Right lobe of liver (tissue), 6 donors: ENCODE measurements at regions not wholly inside any gene's neighbourhood (a gene's known extent, or its start where the extent isn't known, plus 50 kb on each side); places are given as distances from the start of the nearest gene placed in this dataset.

ENCODE experiments used
- ATAC-seq, 4 donors: fragments of 200-7000 bp; cut with Tn5 transposase; one replicate each; pipeline ENCODE4 v1.9.1; 2020; ENCODE audit warnings: mild to moderate bottlenecking in 4 of 4, moderate library complexity in 4 of 4
- DNase-seq, 3 donors: peaks; one replicate each; pipeline ENCODE4 v3.0.0-alpha.2; 2020
- H3K27ac ChIP-seq, 3 donors: fragments of 200-600 bp; one replicate each; pipeline ENCODE4 v1.8.0; 2022
- H3K27me3 ChIP-seq, 2 donors: fragments of 200-600 bp; one replicate each; pipeline ENCODE4 v1.8.0; 2022
- H3K36me3 ChIP-seq, 4 donors: fragments of 200-600 bp; sonication (generic) in 1 of 4; one replicate each; pipeline versions ENCODE4 v1.5.1 to v1.8.0; 2017 to 2022; ENCODE audit warnings: control low read depth in 1 of 4
- H3K4me1 ChIP-seq, 4 donors: fragments of 200-600 bp; sonication (generic) in 1 of 4; one replicate each; pipeline versions ENCODE4 v1.5.1 to v1.8.0; 2017 to 2022; ENCODE audit warnings: control low read depth in 1 of 4
- H3K4me3 ChIP-seq, 3 donors: fragments of 200-600 bp; one replicate each; pipeline ENCODE4 v1.8.0; 2022
- H3K9me3 ChIP-seq, 4 donors: fragments of 200-600 bp; sonication (generic) in 1 of 4; one replicate each; pipeline versions ENCODE4 v1.5.1 to v1.8.0; 2017 to 2022; ENCODE audit warnings: control low read depth in 1 of 4
- POLR2A ChIP-seq: fragments of 450-650 bp; IDR thresholded peaks from one replicate; pipeline ENCODE4 v1.6.1; 2017; ENCODE audit warnings: antibody characterized with exemption, mild to moderate bottlenecking
- WGBS: methylation state at CpG from one replicate; pipeline ENCODE4 v1.1.6; 2018; ENCODE audit warnings: low coverage, low lambda C conversion rate; ENCODE audit not compliant: insufficient coverage; ENCODE audit errors: missing lambda C conversion rate; 5-methylcytosine and 5-hydroxymethylcytosine counted together
- intact Hi-C, 2 donors: fragments of 100-400 bp; cut with DNase I; formaldehyde crosslinking; loops; one replicate each; pipeline versions ENCODE4 v1.11.2 to v1.14.1; 2022
- TF ChIP-seq, protein P1 (sequence below), 4 donors: fragments of 200-600 bp in 3 of 4; fragments of 450-650 bp in 1 of 4; IDR thresholded peaks; one replicate each; pipeline versions ENCODE4 v1.5.1 to v1.8.0; 2016 to 2022; ENCODE audit warnings: antibody characterized with exemption in 4 of 4, mild to moderate bottlenecking in 2 of 4
- donor health status: DM: no; HTN: yes; CAD: no.
- donor health status: DM: no; HTN: no; CAD: no.
- donor health status: DM: no; HTN: no; CAD: no.
- donor health status: DM: no; HTN: yes; CAD: no.
- donor health status: DM: no; HTN: yes; CAD: no.

DNA sequence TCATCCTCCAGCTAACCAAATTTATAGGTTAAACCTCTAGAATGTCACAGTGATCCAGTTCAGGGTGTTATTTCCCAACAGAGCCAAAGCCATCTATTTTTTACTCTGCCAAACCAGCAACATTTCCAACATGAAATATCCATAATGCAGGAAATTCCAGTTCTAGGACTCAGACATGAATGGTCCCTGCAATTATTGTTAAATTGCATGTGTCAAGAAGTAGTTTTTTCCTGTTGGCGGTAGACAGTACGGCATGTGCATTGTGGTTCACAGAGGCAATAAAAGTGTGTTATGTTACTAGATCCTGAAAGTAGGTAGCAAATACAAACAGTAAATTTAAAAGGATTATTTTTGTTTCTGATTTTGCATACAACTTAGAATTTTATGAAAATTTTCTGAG is 215.7 kb upstream of the THBS1 start:
- H3K27ac ChIP-seq: no peak overlapping the region
- ATAC-seq (no peak), DNase-seq (no peak)
- no peaks in the 10 kb centered on the region for H3K9me3 ChIP-seq
- no peak overlapping the region for H3K4me3 ChIP-seq
- no peaks in the 10 kb centered on the region for H3K27me3 ChIP-seq
- no peak for TF ChIP-seq POLR2A
- peaks cover 0 to 45% (median 16%) of the 10 kb centered on the region in 4 donors for H3K4me1 ChIP-seq
- WGBS: 97% methylated on average over 2 of the region's 2 CpGs
- intact Hi-C loops: no loop called here
- no peaks in the 10 kb centered on the region for H3K36me3 ChIP-seq

DNA sequence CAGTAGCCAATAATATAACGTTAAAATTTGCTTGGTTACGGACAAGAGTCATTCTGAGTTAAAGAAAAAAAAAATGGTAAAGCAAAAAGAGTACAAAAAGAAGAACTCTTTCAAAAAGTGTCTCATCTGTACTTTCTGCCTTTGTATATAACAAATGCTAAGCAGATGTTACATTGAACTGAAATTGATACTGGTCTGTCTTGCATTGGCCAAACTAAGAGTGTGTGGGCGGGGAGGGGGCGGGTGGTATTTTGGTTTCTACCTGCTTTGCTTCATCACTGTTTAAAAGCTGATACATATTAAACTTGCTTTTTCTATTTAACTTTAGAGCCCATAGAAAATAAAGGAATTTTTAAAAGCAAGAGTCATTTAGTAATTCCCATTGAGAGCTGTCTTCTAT is 215.0 kb upstream of the THBS1 start:
- intact Hi-C loops: no loop called here
- Histone ChIP-seq H3K4me1 (peaks cover 0 to 40% (median 16%) of the 10 kb centered on the region in 4 donors), H3K9me3 (no peaks in the 10 kb centered on the region), H3K4me3 (no peak overlapping the region), H3K27ac (no peak overlapping the region), H3K27me3 (no peaks in the 10 kb centered on the region), H3K36me3 (no peaks in the 10 kb centered on the region)
- DNase-seq (no peak), ATAC-seq (no peak)
- 89% methylated on average over 4 of the region's 4 CpGs for WGBS
- TF ChIP-seq, protein P1, sequence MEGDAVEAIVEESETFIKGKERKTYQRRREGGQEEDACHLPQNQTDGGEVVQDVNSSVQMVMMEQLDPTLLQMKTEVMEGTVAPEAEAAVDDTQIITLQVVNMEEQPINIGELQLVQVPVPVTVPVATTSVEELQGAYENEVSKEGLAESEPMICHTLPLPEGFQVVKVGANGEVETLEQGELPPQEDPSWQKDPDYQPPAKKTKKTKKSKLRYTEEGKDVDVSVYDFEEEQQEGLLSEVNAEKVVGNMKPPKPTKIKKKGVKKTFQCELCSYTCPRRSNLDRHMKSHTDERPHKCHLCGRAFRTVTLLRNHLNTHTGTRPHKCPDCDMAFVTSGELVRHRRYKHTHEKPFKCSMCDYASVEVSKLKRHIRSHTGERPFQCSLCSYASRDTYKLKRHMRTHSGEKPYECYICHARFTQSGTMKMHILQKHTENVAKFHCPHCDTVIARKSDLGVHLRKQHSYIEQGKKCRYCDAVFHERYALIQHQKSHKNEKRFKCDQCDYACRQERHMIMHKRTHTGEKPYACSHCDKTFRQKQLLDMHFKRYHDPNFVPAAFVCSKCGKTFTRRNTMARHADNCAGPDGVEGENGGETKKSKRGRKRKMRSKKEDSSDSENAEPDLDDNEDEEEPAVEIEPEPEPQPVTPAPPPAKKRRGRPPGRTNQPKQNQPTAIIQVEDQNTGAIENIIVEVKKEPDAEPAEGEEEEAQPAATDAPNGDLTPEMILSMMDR (IDR thresholded peaks at IDR 0.05): no peak
- TF ChIP-seq POLR2A: no peak

DNA sequence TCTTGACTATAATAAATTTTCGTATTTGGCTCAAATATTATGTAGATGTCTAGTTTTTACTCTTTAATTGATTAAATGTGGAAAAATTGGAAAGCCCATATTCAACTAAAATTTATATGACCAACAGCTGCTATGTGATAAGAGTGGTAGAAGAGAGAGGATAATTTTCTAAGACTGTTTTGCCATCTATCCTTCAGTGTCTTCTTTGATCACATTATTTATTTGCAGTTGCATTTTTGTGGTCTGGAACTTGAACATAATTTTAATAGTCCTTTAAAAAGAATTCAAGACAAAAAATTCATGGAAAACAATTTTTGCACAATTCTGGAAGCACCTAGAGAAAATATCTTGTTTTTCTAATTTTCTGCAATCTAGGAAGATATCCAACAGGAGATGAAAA is 213.3 kb upstream of the THBS1 start:
- H3K4me3 ChIP-seq: no peak overlapping the region
- TF ChIP-seq, protein P1 (IDR thresholded peaks at IDR 0.05): no peak
- no peak for TF ChIP-seq POLR2A
- DNase-seq (no peak), ATAC-seq (no peak)
- H3K4me1 ChIP-seq: peaks cover 0 to 25% (median 11%) of the 10 kb centered on the region in 4 donors
- no peaks in the 10 kb centered on the region for H3K9me3 ChIP-seq
- H3K27ac ChIP-seq: no peak overlapping the region
- WGBS: 85% methylated on average over 1 of the region's 1 CpG
- H3K27me3 ChIP-seq: no peaks in the 10 kb centered on the region
- no peaks in the 10 kb centered on the region for H3K36me3 ChIP-seq
- intact Hi-C loops: no loop called here

DNA sequence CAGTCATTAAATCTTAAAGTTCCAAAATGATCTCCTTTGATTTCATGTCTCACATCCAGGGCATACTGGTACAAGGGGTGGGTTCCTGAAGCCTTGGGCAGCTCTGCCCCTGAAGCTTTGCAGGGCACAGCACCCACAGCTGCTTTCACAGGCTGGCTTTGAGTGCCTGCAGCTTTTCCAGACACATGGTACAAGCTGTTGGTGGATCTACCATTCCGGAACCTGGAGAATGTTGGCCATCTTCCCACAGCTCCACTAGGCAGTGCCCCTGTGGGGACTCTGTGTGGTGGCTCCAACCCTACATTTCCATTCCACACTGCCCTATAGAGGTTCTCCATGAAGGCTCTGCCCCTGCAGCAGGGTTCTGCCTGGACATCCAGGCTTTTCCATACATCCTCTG is 211.1 kb upstream of the THBS1 start:
- intact Hi-C loops: no loop called here
- peaks cover 0 to 5% (median 2%) of the 10 kb centered on the region in 4 donors for H3K4me1 ChIP-seq
- H3K27ac ChIP-seq: no peak overlapping the region
- WGBS: no CpG with 5 or more reads among the region's 1 CpG
- no peak overlapping the region for H3K4me3 ChIP-seq
- H3K27me3 ChIP-seq: no peaks in the 10 kb centered on the region
- H3K36me3 ChIP-seq: no peaks in the 10 kb centered on the region
- H3K9me3 ChIP-seq: no peaks in the 10 kb centered on the region
- TF ChIP-seq, protein P1 (IDR thresholded peaks at IDR 0.05): no peak
- TF ChIP-seq POLR2A: no peak
- DNase-seq: no peak
- ATAC-seq: no peak

DNA sequence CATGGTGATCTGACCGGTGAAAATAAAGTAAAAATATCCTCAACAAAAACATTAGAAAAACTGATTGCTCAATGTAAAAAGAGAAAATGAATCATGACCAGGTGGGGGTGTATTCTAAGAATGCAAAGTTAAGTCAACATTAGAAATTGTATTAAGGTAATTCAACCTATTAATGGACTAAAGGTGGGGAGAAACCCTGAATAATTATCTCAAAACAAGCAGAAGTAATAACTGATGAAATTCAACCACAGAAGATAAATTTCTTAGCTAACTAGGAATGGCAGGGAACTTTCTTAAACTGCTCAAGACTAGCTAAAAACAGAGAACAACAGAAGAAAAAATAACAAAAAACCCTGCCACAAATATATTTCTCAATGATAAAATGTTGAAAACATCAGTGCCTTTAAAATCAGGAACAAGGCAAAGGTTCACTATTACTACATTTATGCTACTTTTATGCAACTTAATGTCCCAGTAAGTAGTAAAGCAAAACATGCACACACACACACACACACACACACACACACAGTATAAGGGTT is 204.4 kb upstream of the THBS1 start:
- intact Hi-C loops: no loop called here
- Histone ChIP-seq H3K27ac (no peak overlapping the region), H3K9me3 (no peaks in the 10 kb centered on the region), H3K27me3 (no peaks in the 10 kb centered on the region), H3K4me1 (no peaks in the 10 kb centered on the region), H3K36me3 (no peaks in the 10 kb centered on the region), H3K4me3 (no peak overlapping the region)
- 58% methylated on average over 1 of the region's 1 CpG for WGBS
- DNase-seq (no peak), ATAC-seq (peak in 3 of 4 donors; percentile 34 to 52 (median 45))
- no peak for TF ChIP-seq POLR2A

DNA sequence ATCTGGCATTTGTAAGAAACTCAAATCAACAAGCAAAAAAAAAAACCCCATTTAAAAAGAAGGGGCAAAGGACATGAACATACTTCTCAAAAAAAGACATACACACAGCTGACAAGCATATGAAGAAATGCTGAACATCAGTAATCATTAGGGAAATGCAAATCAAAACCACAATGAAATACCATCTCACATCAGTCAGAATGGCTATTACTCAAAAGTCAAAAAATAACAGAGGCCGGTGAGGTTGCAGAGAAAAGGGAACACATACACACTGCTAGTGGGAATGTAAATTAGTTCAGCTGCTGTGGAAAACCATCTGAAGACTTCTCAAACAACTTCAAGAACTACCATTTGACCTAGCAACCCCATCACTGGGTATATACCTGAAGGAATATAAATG is 199.4 kb upstream of the THBS1 start:
- ATAC-seq (no peak), DNase-seq (no peak)
- 57% methylated on average over 1 of the region's 1 CpG for WGBS
- intact Hi-C loops: no loop called here
- TF ChIP-seq, protein P1 (IDR thresholded peaks at IDR 0.05): no peak
- TF ChIP-seq POLR2A: no peak
- Histone ChIP-seq H3K4me1 (no peaks in the 10 kb centered on the region), H3K36me3 (no peaks in the 10 kb centered on the region), H3K4me3 (no peak overlapping the region), H3K9me3 (no peaks in the 10 kb centered on the region), H3K27me3 (no peaks in the 10 kb centered on the region), H3K27ac (no peak overlapping the region)
